ENCODE measurements at regions not wholly inside any gene's neighbourhood (a gene's known extent, or its start where the extent isn't known, plus 50 kb on each side); places are given as distances from the start of the nearest gene placed in this dataset.

DNA sequence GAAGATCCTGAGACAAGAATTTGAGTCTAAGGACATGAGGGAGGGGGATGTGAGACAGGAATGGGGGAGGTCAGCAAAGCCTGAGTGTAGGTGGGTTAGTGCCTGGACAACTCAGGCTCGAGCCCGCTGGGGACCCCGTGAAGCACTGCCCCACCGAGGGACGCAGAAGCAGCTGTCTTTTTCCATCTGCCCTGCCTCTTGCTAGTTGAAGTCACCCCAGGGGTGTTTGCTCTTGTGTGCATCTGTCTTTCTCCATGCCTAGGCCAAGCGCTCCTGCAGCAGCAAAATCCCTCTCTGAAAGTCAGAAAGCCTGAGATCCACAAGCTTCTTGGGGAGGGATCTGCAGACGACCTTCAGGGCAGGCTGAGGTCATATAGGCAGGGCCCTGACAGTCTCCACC lies 79.0 kb upstream of the CELF2 start:
- in situ Hi-C loops (cut with HindIII; ENCODE audit: low sequenced_read_pairs): no loop called here

DNA sequence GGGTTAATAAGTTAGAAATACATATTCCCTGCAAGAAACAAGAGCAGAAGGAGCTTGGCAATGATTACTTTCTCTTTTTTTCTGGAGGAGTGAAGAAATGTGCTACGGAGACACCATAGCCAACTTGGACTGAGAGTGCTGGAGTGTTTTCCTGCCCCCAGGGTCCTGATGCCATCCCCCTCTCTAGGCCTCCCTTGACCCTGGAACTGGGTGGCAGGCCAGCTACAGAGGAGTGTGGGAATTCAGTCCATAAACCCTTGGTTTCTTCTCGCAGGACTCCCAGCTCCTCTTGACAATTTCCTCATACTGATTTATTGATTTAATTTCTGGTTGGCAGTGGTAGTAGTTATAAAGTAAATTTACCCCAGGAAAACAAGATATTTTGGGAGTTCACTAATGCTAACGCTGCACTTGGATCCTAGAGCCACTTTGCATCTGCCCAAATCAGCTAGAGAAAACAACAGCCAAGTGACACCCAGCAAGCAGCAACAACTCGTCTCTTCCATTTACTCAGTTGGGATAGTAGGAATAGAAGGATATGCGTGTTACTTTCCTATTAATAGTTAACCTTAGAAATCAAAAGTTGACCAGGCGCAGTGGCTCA lies 76.4 kb upstream of the CELF2 start:
- in situ Hi-C loops (cut with HindIII; ENCODE audit: low sequenced_read_pairs): no loop called here

GRCh38 chr10:10942441-10942840 lies 75.2 kb upstream of the CELF2 start:
- in situ Hi-C loops (cut with HindIII; ENCODE audit: low sequenced_read_pairs): no loop called here

DNA sequence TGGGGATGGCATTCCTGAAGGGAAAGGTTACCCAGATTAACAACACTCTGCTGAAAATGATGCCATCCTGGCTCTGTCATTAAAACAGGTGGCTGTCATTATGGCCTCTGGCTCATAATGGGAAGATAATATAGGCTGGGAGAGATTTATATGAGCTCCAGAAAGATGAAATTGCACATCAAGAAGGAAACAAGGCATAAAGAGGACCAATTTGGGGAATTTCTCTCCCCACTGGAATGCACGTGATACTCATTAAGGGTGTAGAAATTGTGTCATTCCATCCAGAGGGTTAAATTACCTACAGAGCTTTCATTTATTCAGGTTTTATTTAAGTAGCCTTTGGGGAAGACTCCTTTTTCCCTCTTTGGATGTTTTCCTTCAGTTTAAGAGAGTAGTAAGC lies 71.6 kb upstream of the CELF2 start:
- in situ Hi-C loops (cut with HindIII; ENCODE audit: low sequenced_read_pairs): no loop called here

DNA sequence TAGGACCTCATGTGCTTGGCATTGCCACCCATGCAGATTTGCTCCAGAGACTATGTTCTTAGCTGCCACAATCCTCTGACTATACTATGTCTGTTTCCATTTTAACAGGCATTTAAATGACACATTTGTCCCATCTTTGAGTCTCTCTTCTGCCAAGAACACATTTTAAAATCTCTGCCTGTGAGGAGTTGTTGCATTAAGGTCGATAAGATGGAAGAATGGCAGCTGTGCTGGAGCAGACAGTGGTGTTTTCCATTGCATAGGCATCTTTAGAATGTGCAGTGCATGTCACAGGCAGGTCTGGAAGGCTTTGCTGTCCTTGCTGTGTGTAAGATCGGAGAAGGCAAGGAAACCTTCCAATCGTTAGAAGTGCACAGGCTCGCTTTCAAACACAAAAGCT lies 70.9 kb upstream of the CELF2 start:
- in situ Hi-C loops (cut with HindIII; ENCODE audit: low sequenced_read_pairs): no loop called here

DNA sequence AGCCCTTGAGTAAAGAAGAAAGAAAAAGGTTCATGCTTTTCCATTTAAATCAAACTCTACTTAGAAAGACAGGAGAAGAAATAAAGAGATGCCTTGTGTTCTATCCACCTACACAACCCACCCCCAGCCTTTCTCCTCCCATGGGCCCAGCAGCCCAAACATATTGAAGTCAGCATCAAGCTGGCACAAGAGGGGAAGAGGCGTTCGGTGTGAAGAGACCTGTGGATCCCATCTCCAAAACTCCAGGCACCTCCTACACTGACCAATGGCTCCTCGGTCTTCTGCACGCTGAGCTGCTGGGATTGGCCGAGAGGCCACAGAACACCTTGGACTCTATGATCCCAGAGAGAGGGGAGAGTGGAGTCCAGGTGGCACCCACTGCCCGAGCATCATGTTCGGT lies 66.0 kb upstream of the CELF2 start:
- in situ Hi-C loops (cut with HindIII; ENCODE audit: low sequenced_read_pairs): no loop called here

GRCh38 chr10:10952800-10953199 lies 64.9 kb upstream of the CELF2 start:
- in situ Hi-C loops (cut with HindIII; ENCODE audit: low sequenced_read_pairs): no loop called here

- in situ Hi-C loops (cut with HindIII; ENCODE audit: low sequenced_read_pairs): no loop called here
These were observed 60.8 kb upstream of the CELF2 start for GRCh38 chr10:10956681-10957542.

DNA sequence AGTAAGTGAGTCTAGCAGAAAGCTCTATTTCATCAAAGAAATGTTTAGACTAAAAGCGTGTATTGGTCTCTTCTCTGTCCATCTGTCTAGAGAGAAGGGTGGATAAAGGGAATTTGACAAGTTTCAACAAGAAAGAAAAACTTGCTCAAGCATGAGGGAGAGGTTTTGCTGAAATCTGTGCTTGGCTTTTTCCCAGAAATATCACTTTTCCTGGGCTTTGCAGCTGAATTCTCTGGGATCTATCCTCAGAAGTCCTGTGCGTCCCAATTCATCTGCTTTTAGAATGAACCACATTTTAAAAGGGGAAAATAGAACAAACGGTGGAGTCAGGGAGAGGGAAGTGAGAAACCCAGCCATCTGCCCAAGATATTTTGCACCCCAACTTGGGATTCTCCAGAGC lies 59.6 kb upstream of the CELF2 start:
- in situ Hi-C loops (cut with HindIII; ENCODE audit: low sequenced_read_pairs): no loop called here

DNA sequence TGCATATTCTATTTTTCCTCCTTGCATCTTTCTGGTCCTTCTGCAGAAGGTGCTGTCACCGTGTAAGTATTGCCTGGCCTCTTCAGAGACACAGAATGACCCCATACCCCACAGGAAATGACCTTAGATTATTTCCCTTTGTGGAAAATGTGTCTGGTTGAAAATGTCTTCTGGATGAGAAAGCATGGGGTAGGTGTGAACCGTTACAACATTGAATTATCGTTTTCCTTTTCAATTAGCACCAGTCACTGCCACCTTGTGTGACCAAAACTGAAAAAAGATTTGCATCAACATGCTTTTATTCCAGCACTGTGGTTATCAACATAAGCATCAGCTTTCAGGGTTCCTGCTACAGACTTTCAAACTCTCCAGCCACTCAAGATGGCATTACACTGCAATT lies 58.0 kb upstream of the CELF2 start:
- in situ Hi-C loops (cut with HindIII; ENCODE audit: low sequenced_read_pairs): no loop called here

DNA sequence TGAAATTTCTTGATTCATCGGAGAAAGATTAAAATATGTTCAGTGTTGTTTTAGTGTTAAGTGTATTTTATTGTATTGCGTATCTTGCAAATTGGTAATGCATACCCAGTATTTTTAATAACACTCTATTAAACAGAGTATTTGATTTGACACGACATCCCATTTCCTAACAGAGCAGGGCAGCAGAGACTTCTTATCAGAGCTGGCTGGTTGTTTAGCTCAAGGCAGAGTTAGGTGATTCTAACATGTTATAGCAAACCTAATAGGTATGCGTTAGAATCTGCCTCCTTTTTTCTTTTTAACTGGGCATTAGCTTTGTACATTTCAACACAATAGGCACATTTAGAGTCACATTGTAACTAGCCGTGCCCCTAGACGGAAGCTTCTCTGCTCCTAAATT lies 57.1 kb upstream of the CELF2 start:
- in situ Hi-C loops (cut with HindIII; ENCODE audit: low sequenced_read_pairs): no loop called here

GRCh38 chr10:10961072-10961471 lies 56.6 kb upstream of the CELF2 start:
- in situ Hi-C loops (cut with HindIII; ENCODE audit: low sequenced_read_pairs): no loop called here

- in situ Hi-C loops (cut with HindIII; ENCODE audit: low sequenced_read_pairs): no loop called here
These were observed 50.6 kb upstream of the CELF2 start for GRCh38 chr10:10967029-10967428.

DNA sequence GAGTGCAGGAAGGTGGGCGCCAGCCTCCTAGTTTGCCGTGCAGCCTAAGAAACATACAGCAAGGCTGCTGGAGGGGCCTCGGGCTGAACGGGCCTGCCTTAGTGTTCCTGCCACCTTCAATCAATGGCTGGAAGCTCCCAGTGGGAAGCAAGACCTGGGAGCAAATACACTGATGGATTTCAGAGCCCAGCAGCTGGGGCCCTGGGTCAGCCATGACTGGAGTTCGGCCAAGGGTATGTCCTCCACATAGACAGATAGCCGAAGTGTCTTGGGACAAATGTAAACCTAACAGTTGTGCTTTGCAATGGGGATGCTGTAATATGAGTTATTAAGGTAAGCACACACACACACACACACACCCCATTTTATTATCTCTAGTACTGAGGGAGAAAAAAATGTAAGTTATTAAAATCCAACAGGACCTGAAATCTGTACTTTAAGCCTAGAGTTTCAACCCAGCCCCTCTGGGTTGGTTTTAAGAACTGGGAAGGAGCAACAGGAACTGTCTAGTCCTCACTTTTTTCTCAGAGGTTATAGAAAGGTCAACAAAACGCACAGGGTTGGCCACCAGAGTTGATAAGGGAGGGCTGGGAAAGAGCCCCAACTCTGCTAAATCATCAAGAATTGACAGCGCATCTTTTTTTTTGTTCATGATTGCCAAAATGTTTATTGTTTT lies 50.0 kb upstream of the CELF2 start:
- in situ Hi-C loops (cut with HindIII; ENCODE audit: low sequenced_read_pairs): no loop called here
